Liver (tissue), 8 donors: ENCODE measurements at regions not wholly inside any gene's neighbourhood (a gene's known extent, or its start where the extent isn't known, plus 50 kb on each side); places are given as distances from the start of the nearest gene placed in this dataset.

Source experiments
- DNase-seq: peaks from one replicate; pipeline ENCODE4 v3.0.0-alpha.2; 2017; ENCODE audit warnings: low spot score
- H3K27ac ChIP-seq, 2 donors: one replicate each; pipeline ENCODE4 v1.7.0; 2013; ENCODE audit warnings: inconsistent platforms in 2 of 2, low read length in 2 of 2, control low read depth in 1 of 2, low read depth in 1 of 2, mild to moderate bottlenecking in 1 of 2
- H3K27me3 ChIP-seq, 4 donors: one replicate each; pipeline versions ENCODE4 v1.6.1 to v1.7.0; 2013; ENCODE audit warnings: low read length in 3 of 4, inconsistent platforms in 1 of 4, mild to moderate bottlenecking in 1 of 4, moderate library complexity in 1 of 4; ENCODE audit not compliant: control insufficient read depth in 4 of 4, insufficient read depth in 4 of 4
- H3K36me3 ChIP-seq, 4 donors: one replicate each; pipeline versions ENCODE4 v1.6.1 to v1.7.0; 2013; ENCODE audit warnings: low read length in 3 of 4, mild to moderate bottlenecking in 3 of 4, low read depth in 1 of 4, moderate library complexity in 1 of 4; ENCODE audit not compliant: control insufficient read depth in 4 of 4, insufficient read depth in 3 of 4
- H3K4me1 ChIP-seq, 4 donors: one replicate each; pipeline versions ENCODE4 v1.6.1 to v1.7.0; 2013; ENCODE audit warnings: low read length in 3 of 4, mild to moderate bottlenecking in 3 of 4, moderate library complexity in 1 of 4; ENCODE audit not compliant: control insufficient read depth in 4 of 4, insufficient read depth in 4 of 4
- H3K4me3 ChIP-seq, 3 donors: one replicate each; pipeline versions ENCODE4 v1.6.1 to v1.7.0; 2013; ENCODE audit warnings: low read length in 3 of 3, control low read depth in 1 of 3, low read depth in 1 of 3, mild to moderate bottlenecking in 1 of 3
- H3K9ac ChIP-seq, 2 donors: one replicate each; pipeline ENCODE4 v1.7.0; 2013; ENCODE audit warnings: low read length in 2 of 2, mild to moderate bottlenecking in 2 of 2, moderate library complexity in 2 of 2, control low read depth in 1 of 2, low read depth in 1 of 2
- H3K9me3 ChIP-seq, 4 donors: one replicate each; pipeline versions ENCODE4 v1.6.1 to v1.7.0; 2013; ENCODE audit warnings: low read length in 3 of 4; ENCODE audit not compliant: control insufficient read depth in 4 of 4
- CTCF ChIP-seq: fragments of 150-350 bp; IDR thresholded peaks from 2 replicates; pipeline ENCODE4 v1.5.1; 2017; ENCODE audit warnings: improper control_type of control experiment, low read depth, low read length; ENCODE audit not compliant: missing input control
- EGR1 ChIP-seq, 2 donors: IDR thresholded peaks; 2 replicates each; pipeline ENCODE4 v1.6.1; 2016 to 2018; ENCODE audit warnings: antibody characterized with exemption in 2 of 2, low read depth in 2 of 2
- FOXA1 ChIP-seq: IDR thresholded peaks from 2 replicates; pipeline ENCODE4 v1.6.1; 2016; ENCODE audit warnings: antibody characterized with exemption
- FOXA2 ChIP-seq: IDR thresholded peaks from 2 replicates; pipeline ENCODE4 v1.6.1; 2016; ENCODE audit warnings: antibody characterized with exemption
- GABPA ChIP-seq, 2 donors: IDR thresholded peaks in 1 of 2; conservative IDR thresholded peaks in 1 of 2; 2 replicates each; pipeline ENCODE4 v1.6.1; 2016; ENCODE audit warnings: antibody characterized with exemption in 2 of 2, mild to moderate bottlenecking in 1 of 2, moderate library complexity in 1 of 2
- HNF4A ChIP-seq, 2 donors: conservative IDR thresholded peaks; 2 replicates each; pipeline ENCODE4 v1.6.1; 2016; ENCODE audit warnings: antibody characterized with exemption in 2 of 2, mild to moderate bottlenecking in 2 of 2
- HNF4G ChIP-seq: IDR thresholded peaks from 2 replicates; pipeline ENCODE4 v1.6.1; 2016; ENCODE audit warnings: antibody characterized with exemption
- JUND ChIP-seq, 2 donors: IDR thresholded peaks; 2 replicates each; pipeline ENCODE4 v1.6.1; 2016; ENCODE audit warnings: antibody characterized with exemption in 2 of 2
- MAX ChIP-seq: IDR thresholded peaks from 2 replicates; pipeline ENCODE4 v1.6.1; 2016; ENCODE audit warnings: antibody characterized with exemption
- RAD21 ChIP-seq, 2 donors: IDR thresholded peaks; 2 replicates each; pipeline ENCODE4 v1.6.1; 2016; ENCODE audit warnings: antibody characterized with exemption in 2 of 2, mild to moderate bottlenecking in 2 of 2
- REST ChIP-seq: IDR thresholded peaks from 2 replicates; pipeline ENCODE4 v1.6.1; 2016; ENCODE audit warnings: antibody characterized with exemption, mild to moderate bottlenecking
- RXRA ChIP-seq, 2 donors: IDR thresholded peaks; 2 replicates each; pipeline ENCODE4 v1.6.1; 2017 to 2018; ENCODE audit warnings: antibody characterized with exemption in 2 of 2, mild to moderate bottlenecking in 1 of 2
- SP1 ChIP-seq: IDR thresholded peaks from 2 replicates; pipeline ENCODE4 v1.6.1; 2018; ENCODE audit warnings: antibody characterized with exemption, mild to moderate bottlenecking
- TAF1 ChIP-seq: conservative IDR thresholded peaks from 2 replicates; pipeline ENCODE4 v1.6.1; 2016; ENCODE audit warnings: antibody characterized with exemption, mild to moderate bottlenecking
- YY1 ChIP-seq: IDR thresholded peaks from 2 replicates; pipeline ENCODE4 v1.6.1; 2016; ENCODE audit warnings: antibody characterized with exemption, mild to moderate bottlenecking
- ZBTB33 ChIP-seq: IDR thresholded peaks from 2 replicates; pipeline ENCODE4 v1.6.1; 2016; ENCODE audit warnings: antibody characterized with exemption
- WGBS: extraction: QIAGEN DNeasy Blood & Tissue Kit; methylation state at CpG from one replicate; pipeline ENCODE4 v1.1.7; 2013; 5-methylcytosine and 5-hydroxymethylcytosine counted together
- donor health status: healthy.
- donor health status: healthy.
- donor health status: healthy.
- donor health status: healthy.
- donor health status: healthy.

- TF ChIP-seq ZBTB33 (no peak), HNF4G (no peak), JUND (IDR thresholded peaks at IDR 0.05) (no peak), TAF1 (no peak), MAX (no peak), YY1 (no peak), RXRA (IDR thresholded peaks at IDR 0.05) (no peak), GABPA (IDR thresholded peaks at IDR 0.05 in 1 of 2, conservative IDR thresholded peaks at IDR 0.05 in 1 of 2) (no peak), FOXA1 (no peak)
Measured at GRCh38 chr9:79134654-79135053, 437.1 kb upstream of the TLE4 start (continued).

GRCh38 chr9:79135681-79136415 lies 435.9 kb upstream of the TLE4 start:
- Histone ChIP-seq H3K36me3 (no peaks in the 10 kb centered on the region), H3K9ac (no peak overlapping the region), H3K4me3 (no peak overlapping the region), H3K27ac (no peak overlapping the region), H3K9me3 (no peaks in the 10 kb centered on the region), H3K27me3 (peaks cover 0 to 3% (median 0%) of the 10 kb centered on the region in 4 donors), H3K4me1 (no peaks in the 10 kb centered on the region)
- WGBS, result 66% methylated on average over 5 of the region's 5 CpGs
- no peak for DNase-seq
- TF ChIP-seq FOXA2 (no peak), HNF4G (no peak), ZBTB33 (no peak), EGR1 (IDR thresholded peaks at IDR 0.05; ENCODE audit: low read depth in 2 of 2) (no peak), RAD21 (IDR thresholded peaks at IDR 0.05) (no peak), RXRA (IDR thresholded peaks at IDR 0.05) (no peak), YY1 (no peak), HNF4A (conservative IDR thresholded peaks at IDR 0.05) (no peak), GABPA (IDR thresholded peaks at IDR 0.05 in 1 of 2, conservative IDR thresholded peaks at IDR 0.05 in 1 of 2) (no peak), FOXA1 (no peak), JUND (IDR thresholded peaks at IDR 0.05) (no peak), MAX (no peak), REST (no peak), TAF1 (no peak), CTCF (no peak), SP1 (no peak)
